GM21423 (cell line): ENCODE measurements at regions not wholly inside any gene's neighbourhood (a gene's known extent, or its start where the extent isn't known, plus 50 kb on each side); places are given as distances from the start of the nearest gene placed in this dataset.

Source experiments
- ATAC-seq: cut with Tn5 transposase; IDR thresholded peaks from one replicate; pipeline ENCODE4 v1.9.1; 2021; ENCODE audit warnings: mild to moderate bottlenecking, moderate library complexity; ENCODE audit not compliant: unreplicated experiment

DNA sequence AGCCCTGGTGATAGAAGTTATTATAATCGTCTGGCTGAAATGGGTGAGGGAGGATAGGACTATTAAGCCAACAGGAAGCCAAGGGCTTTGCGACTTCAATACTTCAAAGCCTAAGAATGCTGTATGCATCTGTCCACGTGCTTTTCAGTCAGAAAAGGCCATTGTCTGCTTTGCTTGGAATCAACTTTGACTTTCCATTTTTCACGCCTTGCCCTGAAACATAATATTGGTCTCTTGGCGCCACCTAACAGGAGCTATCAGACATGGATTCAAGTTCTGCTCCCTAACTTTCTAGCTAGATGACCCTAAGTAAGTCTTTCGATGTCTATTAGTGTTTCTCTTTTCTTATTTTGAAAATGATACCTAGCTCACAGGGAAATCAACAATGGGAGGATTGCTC lies 572.6 kb downstream of the TLR4 start:
- ATAC-seq, result no peak

DNA sequence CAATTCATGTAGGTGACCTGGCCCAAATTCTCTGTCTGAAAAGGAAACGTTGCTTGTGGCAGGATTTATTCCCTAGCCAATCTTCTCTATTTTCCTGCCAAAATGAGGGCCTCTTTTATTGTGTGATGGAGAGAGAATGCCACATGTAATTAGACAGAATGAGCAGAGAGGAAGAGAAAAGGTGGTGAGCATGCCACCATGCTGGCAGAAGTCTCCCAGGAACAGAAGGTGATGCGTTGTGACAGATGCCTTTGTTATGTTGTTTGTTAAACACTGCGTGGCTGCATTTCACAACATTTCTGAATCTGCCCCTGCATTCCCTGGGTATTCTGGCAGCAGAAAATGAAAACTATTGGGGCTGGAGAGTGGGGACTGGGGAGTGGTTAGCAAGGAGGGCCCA lies 577.6 kb downstream of the TLR4 start:
- ATAC-seq, result no peak

GRCh38 chr9:118283488-118283887 lies 579.3 kb downstream of the TLR4 start:
- ATAC-seq, result no peak

DNA sequence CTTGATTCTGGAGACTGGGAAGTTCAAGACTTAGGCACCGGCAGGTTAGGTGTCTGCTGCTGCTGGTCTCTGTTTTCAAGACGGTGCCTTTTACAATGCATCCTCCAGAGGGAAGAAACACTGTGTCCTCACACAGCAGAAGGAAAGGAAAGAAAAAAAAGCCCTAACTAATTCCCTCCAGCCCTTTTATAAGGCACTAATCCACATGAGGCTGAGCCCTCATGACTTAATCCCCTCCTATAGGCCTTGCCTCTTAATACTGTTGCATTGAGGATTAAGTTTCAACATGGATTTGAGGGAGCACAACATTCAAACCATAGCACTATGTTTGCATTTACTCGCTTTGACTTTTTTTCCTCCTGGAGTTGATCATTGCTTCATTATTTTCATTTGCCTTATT lies 585.9 kb downstream of the TLR4 start:
- no peak for ATAC-seq

DNA sequence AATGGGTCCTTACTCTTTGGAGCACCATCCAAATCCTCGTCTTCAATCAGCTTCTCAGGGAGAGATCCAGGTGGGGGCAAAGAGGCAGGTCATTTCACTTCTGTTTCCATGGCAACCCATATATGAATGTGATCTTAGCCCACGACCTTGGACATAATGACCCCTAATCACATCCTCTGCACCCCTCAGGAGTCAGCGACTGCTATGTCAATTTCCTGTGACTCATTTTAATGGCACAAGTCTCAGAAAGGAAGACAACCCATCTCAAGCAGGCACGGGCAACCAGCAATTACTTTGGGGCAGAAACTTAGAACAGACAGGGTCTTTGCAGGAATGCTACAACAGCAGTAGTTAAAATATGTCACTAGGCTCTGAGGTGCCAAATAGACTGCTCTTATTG lies 591.2 kb downstream of the TLR4 start:
- no peak for ATAC-seq

DNA sequence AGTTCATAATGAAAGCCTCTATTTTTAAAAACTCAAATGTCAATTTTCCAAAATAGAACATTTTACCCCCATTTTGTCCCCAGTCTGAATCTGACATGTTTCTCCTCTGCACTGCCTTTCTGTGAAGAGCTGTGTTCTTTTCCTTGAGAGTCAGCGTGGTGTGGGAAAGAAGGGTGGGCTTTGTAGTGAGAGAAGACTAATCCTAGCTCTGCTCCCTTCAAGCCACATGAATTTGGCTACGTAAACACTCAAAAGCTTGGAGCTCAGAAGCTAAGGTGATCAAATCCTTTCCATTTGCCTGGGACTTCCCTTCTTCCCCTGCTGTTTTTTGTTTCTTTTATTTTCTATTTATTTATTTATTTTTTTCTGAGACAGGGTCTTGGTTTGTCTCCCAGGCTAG lies 598.5 kb downstream of the TLR4 start:
- no peak for ATAC-seq

- ATAC-seq, result no peak
Observed at GRCh38 chr9:118303216-118303615, 599.0 kb downstream of the TLR4 start.

- ATAC-seq, result no peak
Observed at GRCh38 chr9:118305331-118305730, 601.1 kb downstream of the TLR4 start.

GRCh38 chr9:118306801-118307200 lies 602.6 kb downstream of the TLR4 start:
- no peak for ATAC-seq

DNA sequence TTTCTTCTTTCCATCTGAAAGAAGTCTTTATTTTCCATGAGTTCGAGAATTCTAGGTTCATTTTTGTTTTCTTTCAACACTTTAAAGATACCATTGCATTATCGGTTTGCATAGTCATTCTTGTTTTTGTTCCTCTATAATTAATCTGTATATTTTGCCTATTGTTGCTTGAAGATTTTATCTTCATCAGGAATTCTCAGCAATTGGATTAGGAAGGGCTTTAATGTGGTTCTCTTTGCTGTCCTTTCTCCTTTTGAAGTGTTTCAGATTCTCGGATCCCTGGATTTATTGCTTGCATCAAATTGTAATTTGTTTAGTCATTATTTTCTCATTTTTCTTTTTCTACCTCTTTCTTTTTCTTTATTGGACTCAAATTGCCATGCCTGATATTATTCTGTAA lies 609.8 kb downstream of the TLR4 start:
- ATAC-seq, result no peak

DNA sequence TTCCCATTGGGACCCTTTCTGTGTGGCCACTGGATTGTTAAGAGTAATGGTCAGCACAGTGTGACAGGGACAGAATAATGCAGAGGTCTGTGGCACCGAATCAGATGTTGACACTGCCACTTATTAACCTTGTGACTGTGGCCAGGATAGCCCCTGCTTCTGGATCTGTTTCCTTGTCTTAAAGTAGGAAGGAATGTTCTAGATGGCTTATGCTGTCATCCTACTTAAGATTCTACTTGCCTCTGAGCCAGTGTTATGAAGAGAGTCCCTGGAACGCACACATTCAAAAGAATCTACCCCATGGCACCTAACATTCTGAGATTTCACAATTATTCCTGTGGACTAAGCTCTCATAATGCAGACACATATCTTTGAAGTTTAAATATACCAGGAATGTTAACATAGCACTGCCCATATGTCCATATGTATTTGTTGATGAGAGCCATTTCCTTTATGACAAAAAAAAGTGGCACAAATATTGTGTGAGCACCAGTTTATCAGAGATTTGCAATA lies 612.7 kb downstream of the TLR4 start:
- no peak for ATAC-seq

GRCh38 chr9:118318770-118319431 lies 614.7 kb downstream of the TLR4 start:
- no peak for ATAC-seq

DNA sequence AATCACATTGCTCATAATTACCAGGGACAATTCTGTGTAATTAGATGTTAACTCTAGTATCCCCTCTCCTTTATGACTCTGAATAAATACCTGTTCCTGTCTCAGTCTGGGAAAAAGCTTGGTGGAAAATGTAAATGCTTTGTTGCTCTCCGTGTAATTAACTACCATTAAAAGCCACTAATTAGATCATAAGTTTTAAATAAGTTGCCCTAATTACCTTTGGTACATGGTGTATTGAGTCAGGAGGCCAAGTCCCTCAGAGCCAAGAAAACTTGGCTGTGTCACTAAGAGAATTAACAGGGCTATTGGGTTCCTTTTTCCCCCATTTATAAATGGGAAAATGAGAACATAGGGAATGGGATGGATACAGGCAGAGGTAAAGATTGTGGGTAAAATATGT lies 617.6 kb downstream of the TLR4 start:
- no peak for ATAC-seq

- no peak for ATAC-seq
Observed at GRCh38 chr9:118324706-118325105, 620.5 kb downstream of the TLR4 start.

GRCh38 chr9:118325757-118326156 lies 621.6 kb downstream of the TLR4 start:
- no peak for ATAC-seq

- no peak for ATAC-seq
Observed at GRCh38 chr9:118326326-118326725, 622.1 kb downstream of the TLR4 start.

GRCh38 chr9:118330191-118330986 lies 626.2 kb downstream of the TLR4 start:
- ATAC-seq, result no peak

DNA sequence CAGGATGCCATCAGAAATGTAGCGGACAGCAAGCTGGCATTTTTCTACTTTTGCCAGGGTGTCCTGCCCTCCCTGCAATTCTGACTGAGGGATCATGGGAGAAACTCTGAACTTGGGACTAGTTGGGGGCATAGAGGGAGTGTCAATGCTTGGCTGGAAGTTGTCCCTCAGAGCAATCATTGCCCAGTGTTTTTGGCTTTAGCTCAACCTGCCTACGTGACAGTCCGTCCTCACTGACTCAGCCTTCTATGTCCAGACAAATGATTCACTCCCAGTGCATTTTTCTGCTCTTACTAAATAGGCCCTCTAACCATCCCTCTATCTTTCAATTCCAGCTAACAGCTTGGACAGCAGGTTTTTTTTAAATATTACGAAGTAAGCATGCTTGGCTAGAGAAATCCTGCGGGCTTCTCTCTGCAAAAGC lies 627.4 kb downstream of the TLR4 start:
- no peak for ATAC-seq

- no peak for ATAC-seq
Observed at GRCh38 chr9:118336250-118336942, 632.2 kb downstream of the TLR4 start.

GRCh38 chr9:118336943-118337330 lies 632.7 kb downstream of the TLR4 start:
- ATAC-seq, result no peak

- no peak for ATAC-seq
Observed at GRCh38 chr9:118360036-118360435, 655.8 kb downstream of the TLR4 start.

GRCh38 chr9:118362123-118362522 lies 657.9 kb downstream of the TLR4 start:
- no peak for ATAC-seq
